ENCODE measurements at regions not wholly inside any gene's neighbourhood (a gene's known extent, or its start where the extent isn't known, plus 50 kb on each side); places are given as distances from the start of the nearest gene placed in this dataset.

DNA sequence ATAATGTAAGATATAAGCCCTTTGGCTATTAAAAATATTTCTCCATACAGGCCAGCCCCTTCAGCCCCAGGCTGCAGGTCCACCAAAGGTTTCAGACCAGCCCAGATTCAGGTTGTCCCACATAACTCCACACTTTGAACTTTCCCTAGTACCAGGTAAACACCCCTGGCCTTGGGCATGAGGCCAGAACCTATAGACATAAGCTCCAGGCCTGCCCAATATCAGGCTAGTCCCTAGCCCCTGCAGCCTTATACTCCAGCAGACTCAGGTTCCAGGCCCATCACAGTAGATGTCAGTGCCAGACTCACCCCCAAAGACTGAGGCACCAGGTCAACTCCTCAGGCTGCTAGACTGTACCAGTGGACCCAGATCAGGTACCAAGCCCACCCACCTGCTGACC, 178.5 kb upstream of the DAAM1 start (continued):
- no peak for TF ChIP-seq ZNF281 (CRISPR knock-in tag; IDR thresholded peaks at IDR 0.05; ENCODE audit: borderline replicate concordance)
- no peak for TF ChIP-seq TOPORS (CRISPR knock-in tag; IDR thresholded peaks at IDR 0.05)
- TF ChIP-seq ZNF143 (CRISPR knock-in tag; IDR thresholded peaks at IDR 0.05): no peak
- TF ChIP-seq, protein P1, sequence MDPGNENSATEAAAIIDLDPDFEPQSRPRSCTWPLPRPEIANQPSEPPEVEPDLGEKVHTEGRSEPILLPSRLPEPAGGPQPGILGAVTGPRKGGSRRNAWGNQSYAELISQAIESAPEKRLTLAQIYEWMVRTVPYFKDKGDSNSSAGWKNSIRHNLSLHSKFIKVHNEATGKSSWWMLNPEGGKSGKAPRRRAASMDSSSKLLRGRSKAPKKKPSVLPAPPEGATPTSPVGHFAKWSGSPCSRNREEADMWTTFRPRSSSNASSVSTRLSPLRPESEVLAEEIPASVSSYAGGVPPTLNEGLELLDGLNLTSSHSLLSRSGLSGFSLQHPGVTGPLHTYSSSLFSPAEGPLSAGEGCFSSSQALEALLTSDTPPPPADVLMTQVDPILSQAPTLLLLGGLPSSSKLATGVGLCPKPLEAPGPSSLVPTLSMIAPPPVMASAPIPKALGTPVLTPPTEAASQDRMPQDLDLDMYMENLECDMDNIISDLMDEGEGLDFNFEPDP (CRISPR knock-in tag; conservative IDR thresholded peaks at IDR 0.05): no peak
- no peak for TF ChIP-seq ATF7-NPFF (CRISPR knock-in tag; IDR thresholded peaks at IDR 0.05; ENCODE audit: low read depth)
- TF ChIP-seq ZNF136 (CRISPR knock-in tag; IDR thresholded peaks at IDR 0.05; ENCODE audit: low read depth): no peak
- TF ChIP-seq, protein P2, sequence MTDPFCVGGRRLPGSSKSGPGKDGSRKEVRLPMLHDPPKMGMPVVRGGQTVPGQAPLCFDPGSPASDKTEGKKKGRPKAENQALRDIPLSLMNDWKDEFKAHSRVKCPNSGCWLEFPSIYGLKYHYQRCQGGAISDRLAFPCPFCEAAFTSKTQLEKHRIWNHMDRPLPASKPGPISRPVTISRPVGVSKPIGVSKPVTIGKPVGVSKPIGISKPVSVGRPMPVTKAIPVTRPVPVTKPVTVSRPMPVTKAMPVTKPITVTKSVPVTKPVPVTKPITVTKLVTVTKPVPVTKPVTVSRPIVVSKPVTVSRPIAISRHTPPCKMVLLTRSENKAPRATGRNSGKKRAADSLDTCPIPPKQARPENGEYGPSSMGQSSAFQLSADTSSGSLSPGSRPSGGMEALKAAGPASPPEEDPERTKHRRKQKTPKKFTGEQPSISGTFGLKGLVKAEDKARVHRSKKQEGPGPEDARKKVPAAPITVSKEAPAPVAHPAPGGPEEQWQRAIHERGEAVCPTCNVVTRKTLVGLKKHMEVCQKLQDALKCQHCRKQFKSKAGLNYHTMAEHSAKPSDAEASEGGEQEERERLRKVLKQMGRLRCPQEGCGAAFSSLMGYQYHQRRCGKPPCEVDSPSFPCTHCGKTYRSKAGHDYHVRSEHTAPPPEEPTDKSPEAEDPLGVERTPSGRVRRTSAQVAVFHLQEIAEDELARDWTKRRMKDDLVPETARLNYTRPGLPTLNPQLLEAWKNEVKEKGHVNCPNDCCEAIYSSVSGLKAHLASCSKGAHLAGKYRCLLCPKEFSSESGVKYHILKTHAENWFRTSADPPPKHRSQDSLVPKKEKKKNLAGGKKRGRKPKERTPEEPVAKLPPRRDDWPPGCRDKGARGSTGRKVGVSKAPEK (CRISPR knock-in tag; IDR thresholded peaks at IDR 0.05; ENCODE audit: borderline replicate concordance): no peak
- TF ChIP-seq SAP130 (CRISPR knock-in tag; IDR thresholded peaks at IDR 0.05; ENCODE audit: low read depth): peak; percentile 33; the same call in 1 of the 2 replicates
- TF ChIP-seq PHF5A (CRISPR knock-in tag; IDR thresholded peaks at IDR 0.05; ENCODE audit: low read depth, unreplicated experiment): no peak
- TF ChIP-seq STAT6 (CRISPR knock-in tag; IDR thresholded peaks at IDR 0.05; ENCODE audit: borderline replicate concordance): no peak
- TF ChIP-seq ZSCAN12 (CRISPR knock-in tag; IDR thresholded peaks at IDR 0.05): no peak
- TF ChIP-seq IRX3 (CRISPR knock-in tag; IDR thresholded peaks at IDR 0.05; ENCODE audit: borderline replicate concordance, low read depth): no peak
- peak; percentile 89 for TF ChIP-seq SALL1 (CRISPR knock-in tag; IDR thresholded peaks at IDR 0.05)
- TF ChIP-seq ZNF354B (CRISPR knock-in tag; IDR thresholded peaks at IDR 0.05): no peak
- TF ChIP-seq HNRNPH1 (optimal IDR thresholded peaks at IDR 0.05; ENCODE audit: low read depth, low read length): no peak
- no peak for TF ChIP-seq DNMT1 (CRISPR knock-in tag; IDR thresholded peaks at IDR 0.05)
- TF ChIP-seq ZNF329 (CRISPR knock-in tag; IDR thresholded peaks at IDR 0.05; ENCODE audit: low read depth): no peak
- no peak for TF ChIP-seq PHB2 (IDR thresholded peaks at IDR 0.05; ENCODE audit: partially characterized antibody)
- TF ChIP-seq, protein P3, sequence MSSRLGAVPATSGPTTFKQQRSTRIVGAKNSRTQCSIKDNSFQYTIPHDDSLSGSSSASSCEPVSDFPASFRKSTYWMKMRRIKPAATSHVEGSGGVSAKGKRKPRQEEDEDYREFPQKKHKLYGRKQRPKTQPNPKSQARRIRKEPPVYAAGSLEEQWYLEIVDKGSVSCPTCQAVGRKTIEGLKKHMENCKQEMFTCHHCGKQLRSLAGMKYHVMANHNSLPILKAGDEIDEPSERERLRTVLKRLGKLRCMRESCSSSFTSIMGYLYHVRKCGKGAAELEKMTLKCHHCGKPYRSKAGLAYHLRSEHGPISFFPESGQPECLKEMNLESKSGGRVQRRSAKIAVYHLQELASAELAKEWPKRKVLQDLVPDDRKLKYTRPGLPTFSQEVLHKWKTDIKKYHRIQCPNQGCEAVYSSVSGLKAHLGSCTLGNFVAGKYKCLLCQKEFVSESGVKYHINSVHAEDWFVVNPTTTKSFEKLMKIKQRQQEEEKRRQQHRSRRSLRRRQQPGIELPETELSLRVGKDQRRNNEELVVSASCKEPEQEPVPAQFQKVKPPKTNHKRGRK (CRISPR knock-in tag; IDR thresholded peaks at IDR 0.05): no peak

All from HepG2 (cell line).